ENCODE measurements at regions not wholly inside any gene's neighbourhood (a gene's known extent, or its start where the extent isn't known, plus 50 kb on each side); places are given as distances from the start of the nearest gene placed in this dataset.

DNA sequence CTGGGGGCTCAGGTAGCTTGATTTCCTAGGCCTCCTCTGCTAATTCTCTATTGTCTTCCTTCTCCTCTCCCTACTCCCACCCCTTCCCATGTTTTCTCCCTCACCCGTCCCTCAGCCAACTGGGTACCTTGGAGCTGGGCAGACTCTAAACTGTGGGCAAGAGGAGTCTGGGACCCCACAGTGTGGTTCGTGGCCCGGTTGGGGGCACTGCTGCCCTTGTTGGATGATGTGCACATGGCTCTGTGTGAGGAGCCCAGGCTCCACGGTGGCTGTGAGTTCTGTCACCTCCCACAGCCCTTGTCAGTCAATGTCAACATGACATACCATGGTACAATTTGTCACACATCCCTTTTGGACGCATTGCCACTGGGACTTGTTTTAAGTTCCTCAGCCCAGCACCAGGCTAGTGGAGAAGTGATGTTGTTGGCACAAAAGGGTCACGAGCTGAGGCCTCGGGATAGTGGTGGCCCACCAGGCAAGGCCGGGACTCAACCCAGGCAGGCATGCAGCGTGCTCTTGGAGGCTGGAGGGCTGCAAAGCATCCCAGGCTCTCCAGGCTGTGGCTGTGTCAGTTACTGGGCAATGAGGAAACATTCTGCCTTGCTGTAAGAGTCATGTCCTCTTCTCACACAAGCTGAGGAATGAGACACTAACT, 142.3 kb downstream of the TLE3 start:
- no peaks in the 10 kb centered on the region for H3K9me3 ChIP-seq
- peaks cover 0 to 29% (median 10%) of the 10 kb centered on the region in 7 donors for H3K27me3 ChIP-seq
- H3K4me3 ChIP-seq, result no peak overlapping the region
- WGBS, 2 donors, result 68 to 70% methylated on average over 9 of the region's 9 CpGs
- intact Hi-C loops (cut with DNase I), result no loop called here
- H3K36me3 ChIP-seq, result no peaks in the 10 kb centered on the region
- ATAC-seq (peak in 1 of 8 donors; percentile 55), DNase-seq (no peak)
- TF ChIP-seq, protein P1, sequence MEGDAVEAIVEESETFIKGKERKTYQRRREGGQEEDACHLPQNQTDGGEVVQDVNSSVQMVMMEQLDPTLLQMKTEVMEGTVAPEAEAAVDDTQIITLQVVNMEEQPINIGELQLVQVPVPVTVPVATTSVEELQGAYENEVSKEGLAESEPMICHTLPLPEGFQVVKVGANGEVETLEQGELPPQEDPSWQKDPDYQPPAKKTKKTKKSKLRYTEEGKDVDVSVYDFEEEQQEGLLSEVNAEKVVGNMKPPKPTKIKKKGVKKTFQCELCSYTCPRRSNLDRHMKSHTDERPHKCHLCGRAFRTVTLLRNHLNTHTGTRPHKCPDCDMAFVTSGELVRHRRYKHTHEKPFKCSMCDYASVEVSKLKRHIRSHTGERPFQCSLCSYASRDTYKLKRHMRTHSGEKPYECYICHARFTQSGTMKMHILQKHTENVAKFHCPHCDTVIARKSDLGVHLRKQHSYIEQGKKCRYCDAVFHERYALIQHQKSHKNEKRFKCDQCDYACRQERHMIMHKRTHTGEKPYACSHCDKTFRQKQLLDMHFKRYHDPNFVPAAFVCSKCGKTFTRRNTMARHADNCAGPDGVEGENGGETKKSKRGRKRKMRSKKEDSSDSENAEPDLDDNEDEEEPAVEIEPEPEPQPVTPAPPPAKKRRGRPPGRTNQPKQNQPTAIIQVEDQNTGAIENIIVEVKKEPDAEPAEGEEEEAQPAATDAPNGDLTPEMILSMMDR (IDR thresholded peaks at IDR 0.05), result no peak
- no peaks in the 10 kb centered on the region for H3K4me1 ChIP-seq
- no peak overlapping the region for H3K27ac ChIP-seq

DNA sequence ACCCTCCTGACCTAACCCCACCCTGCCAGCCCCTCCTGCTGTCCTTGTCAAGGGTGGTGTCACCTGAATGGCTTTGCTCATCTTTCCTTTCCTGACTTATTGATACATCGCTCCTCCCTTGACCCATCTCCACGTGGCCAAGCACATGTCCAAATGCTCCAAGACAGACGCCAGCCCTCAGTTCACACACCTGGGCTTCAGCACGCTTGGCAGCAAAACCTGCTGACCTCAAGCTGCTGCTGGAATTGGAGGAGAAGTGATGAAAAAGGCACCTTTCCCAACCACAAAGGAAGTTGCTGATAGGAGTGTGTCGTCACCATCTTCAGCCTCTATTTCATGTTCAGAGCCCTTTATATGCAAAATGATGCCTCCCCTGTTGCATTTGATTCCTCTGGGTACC, 141.3 kb downstream of the TLE3 start:
- peak overlapping the region in 1 of 10 donors; percentile 20 for H3K27ac ChIP-seq
- H3K4me1 ChIP-seq, result no peaks in the 10 kb centered on the region
- H3K27me3 ChIP-seq, result peaks cover 0 to 29% (median 10%) of the 10 kb centered on the region in 7 donors
- TF ChIP-seq, protein P1 (IDR thresholded peaks at IDR 0.05), result no peak
- ATAC-seq (no peak), DNase-seq (no peak)
- H3K36me3 ChIP-seq, result no peaks in the 10 kb centered on the region
- no peak overlapping the region for H3K4me3 ChIP-seq
- WGBS, 2 donors, result 65 to 70% methylated on average over 5 of the region's 5 CpGs
- no peaks in the 10 kb centered on the region for H3K9me3 ChIP-seq
- intact Hi-C loops (cut with DNase I), result no loop called here

DNA sequence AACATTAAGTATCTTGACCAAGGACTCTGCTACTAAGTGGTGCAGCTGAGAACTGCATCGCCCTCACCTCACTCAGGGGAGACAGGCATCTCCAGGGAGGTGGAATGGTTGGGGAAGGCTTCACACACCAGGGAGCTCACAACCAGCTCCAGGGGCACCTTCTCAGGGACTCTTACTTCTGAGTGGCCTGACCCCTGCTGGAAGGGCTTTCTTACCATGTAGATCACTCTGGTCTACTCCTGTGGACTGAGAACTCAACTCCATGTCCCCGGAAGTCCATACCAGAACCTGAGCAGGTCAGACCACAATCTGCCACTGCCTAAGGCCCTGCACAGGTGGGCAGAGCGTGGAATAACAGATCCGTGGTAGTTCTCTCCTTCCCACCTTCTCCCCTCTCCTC, 140.5 kb downstream of the TLE3 start:
- WGBS, 2 donors, result 80 to 82% methylated on average over 4 of the region's 4 CpGs
- H3K27me3 ChIP-seq, result peaks cover 0 to 29% (median 10%) of the 10 kb centered on the region in 7 donors
- H3K4me3 ChIP-seq, result no peak overlapping the region
- H3K4me1 ChIP-seq, result no peaks in the 10 kb centered on the region
- DNase-seq (no peak), ATAC-seq (no peak)
- H3K36me3 ChIP-seq, result no peaks in the 10 kb centered on the region
- no peaks in the 10 kb centered on the region for H3K9me3 ChIP-seq
- intact Hi-C loops (cut with DNase I), result no loop called here
- TF ChIP-seq, protein P1 (IDR thresholded peaks at IDR 0.05), result no peak
- H3K27ac ChIP-seq, result peak overlapping the region in 1 of 10 donors; percentile 38

DNA sequence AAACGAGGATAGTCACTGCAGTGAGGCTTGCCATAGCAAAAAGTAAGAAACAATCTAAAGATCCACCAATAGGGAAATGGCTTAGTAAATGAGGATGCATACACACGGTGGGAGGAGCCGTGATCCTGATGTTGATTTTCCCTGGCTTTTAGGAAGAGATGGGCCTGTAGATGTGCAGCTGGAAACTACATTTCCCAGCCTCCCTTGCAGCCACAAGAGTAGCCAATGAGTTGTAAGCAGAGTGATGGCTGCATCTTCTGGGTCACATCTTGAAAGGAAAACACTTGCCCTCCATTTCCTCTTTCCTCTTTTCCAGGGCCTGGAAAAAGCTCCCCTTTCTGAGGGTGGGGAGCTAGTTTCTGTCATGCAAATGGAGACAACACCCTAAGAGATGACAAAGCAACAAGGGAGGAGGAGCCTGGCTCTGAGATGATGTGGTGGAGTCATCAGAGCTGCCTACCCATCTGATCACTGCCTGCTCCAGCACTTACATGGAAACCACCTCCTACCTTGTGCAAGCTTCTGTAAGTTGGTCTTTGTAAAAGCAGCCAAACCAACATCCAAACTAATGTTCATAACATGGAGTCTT, 139.1 kb downstream of the TLE3 start:
- WGBS, 2 donors, result 54 to 60% methylated on average over 3 of the region's 3 CpGs
- Histone ChIP-seq H3K27ac (no peak overlapping the region), H3K27me3 (peaks cover 0 to 35% (median 8%) of the 10 kb centered on the region in 7 donors), H3K9me3 (no peaks in the 10 kb centered on the region), H3K4me3 (no peak overlapping the region), H3K4me1 (no peaks in the 10 kb centered on the region), H3K36me3 (no peaks in the 10 kb centered on the region)
- TF ChIP-seq, protein P1 (IDR thresholded peaks at IDR 0.05), result no peak
- ATAC-seq (no peak), DNase-seq (no peak)
- intact Hi-C loops (cut with DNase I), result no loop called here

All from heart right ventricle (tissue), 16 donors.